HG03354 (cell line): ENCODE measurements at regions not wholly inside any gene's neighbourhood (a gene's known extent, or its start where the extent isn't known, plus 50 kb on each side); places are given as distances from the start of the nearest gene placed in this dataset.

Experiments
- ATAC-seq: cut with Tn5 transposase; IDR thresholded peaks from one replicate; pipeline ENCODE4 v1.9.1; 2021; ENCODE audit warnings: mild to moderate bottlenecking; ENCODE audit not compliant: unreplicated experiment, poor library complexity, severe bottlenecking

DNA sequence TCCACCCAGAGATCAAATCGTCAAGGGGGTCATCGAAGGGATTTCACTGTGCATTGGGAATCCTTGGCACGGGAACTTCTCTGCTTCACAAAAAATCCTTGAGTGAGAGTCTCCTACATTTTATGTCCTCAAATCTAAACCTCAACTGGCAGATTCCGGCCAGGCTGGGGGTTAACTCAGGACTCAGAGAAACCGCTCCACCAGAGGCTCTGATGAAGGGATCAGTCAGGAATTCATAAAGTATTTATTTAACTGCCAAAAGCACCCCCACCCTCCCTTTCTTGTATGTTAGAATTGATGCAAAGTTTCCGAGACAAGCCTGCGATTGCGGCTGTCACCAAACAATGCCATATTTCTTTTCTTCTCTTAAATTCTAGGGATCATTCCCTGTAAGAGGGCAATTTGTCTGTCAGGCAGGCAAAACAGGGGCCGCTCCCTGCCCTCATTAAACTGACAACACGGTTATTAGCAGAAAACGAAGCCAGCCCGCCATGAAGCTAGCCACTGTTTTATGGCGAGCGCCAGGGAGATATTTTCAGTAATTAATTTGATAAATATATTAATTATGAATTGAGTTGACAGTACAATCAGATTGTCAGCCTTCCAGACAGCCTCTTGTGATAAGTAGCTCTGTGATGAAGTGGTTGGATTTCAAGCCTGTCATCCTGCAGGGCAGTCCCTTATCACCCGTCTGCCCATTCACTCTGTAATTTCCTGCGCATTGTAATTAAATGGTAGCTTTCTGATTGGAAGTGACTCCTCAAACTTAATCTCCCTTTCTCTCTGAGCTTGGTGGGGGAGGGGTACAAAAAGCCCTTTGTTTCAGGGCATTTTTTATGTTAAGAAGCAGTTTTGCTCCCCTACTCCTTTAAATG lies 153.0 kb upstream of the GPR26 start:
- ATAC-seq, result no peak

DNA sequence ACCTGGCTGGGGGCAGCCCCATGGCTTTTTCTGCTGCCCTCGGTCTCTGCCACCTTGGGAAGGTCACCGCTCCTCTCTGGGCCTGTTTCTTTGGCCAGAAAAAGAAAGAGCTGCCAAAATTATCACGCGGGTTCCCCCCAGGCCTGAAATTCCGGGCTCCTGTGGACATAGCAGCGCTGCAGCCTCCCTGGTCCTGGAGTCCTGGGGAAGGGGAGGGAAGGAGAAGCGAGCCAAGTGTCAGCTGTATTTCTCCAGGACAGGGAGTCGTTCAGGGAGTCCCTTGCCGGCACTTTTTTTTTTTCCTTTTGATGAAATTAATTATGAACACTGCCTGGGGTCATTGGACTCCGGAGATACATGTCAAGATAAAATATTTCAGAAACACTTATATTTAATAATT lies 152.3 kb upstream of the GPR26 start:
- no peak for ATAC-seq

DNA sequence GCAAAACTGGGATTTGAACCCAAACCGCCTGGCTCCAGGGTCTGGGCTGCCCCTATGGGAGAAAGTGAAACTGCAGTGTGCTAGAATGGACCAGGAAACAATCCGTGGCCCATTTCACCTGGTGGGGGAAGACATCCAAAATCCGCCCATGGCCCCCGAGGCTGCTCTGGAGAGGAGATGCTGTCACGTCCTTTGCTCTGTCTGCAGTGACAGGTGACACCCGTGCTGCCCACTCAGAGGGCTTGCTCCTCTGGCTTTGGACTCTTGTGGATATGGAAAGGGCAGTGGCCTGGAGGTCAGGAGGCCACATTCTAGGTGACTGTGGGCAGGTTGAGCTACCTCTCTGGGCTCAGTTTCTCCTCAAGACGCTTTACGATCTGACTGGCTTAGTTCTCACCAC lies 151.2 kb upstream of the GPR26 start:
- no peak for ATAC-seq

DNA sequence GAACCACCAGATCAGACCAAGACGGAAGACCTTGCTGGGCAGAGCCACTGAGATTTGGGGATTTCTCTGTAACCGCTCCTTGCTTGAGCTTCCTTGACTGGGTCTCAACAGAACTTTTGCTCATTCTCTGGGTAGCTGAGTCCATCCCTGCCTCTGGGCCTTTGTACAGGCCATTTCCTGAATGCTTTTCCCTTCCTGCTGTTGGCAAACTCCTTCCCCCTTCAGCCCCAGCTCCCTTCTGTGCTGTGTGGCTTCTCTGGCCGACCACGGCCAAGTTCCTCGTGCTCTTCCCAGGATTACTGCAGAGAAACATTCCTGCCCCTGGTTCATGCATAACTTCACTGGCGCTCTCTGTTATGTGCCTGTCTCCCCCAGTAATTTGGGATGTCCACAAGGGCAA lies 150.5 kb upstream of the GPR26 start:
- ATAC-seq, result no peak

DNA sequence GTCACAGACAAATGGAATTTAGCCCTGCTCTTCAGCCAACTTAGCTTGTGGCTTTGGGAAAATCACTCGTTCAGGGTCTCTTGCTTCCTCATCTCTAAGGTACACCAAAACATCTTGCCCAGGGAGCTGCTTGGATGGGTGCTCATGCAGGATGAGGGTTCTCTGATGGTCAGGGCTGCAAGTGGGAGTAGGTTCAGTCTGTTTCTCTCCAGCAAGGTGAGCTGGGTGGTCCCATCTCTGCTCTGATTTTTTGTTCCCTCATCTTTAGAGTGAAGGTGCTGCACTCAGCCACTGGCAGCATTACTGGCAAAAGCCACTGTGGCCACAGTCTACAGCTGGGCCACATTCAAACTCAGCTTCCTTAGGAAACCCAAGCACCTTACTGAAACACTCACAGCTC lies 149.9 kb upstream of the GPR26 start:
- ATAC-seq, result no peak

DNA sequence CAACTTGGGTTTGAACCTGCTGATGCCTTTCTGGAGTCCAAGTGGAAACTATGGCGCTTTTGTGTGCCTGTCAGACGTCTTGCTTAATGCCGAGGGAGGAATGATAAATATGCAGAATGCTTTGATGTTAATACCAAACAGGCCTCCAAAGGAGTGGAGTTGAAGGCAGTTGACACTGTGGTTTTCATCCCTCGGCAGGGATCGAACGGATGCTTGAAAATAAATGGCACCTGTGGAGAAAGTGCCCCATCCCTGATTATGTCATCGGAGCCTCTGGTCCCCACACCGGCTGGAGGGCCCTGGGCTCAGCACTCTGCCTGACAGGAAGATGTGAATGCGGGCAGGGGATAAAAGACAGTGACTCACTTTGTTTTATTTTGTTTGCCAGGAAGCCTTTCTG lies 148.7 kb upstream of the GPR26 start:
- no peak for ATAC-seq

DNA sequence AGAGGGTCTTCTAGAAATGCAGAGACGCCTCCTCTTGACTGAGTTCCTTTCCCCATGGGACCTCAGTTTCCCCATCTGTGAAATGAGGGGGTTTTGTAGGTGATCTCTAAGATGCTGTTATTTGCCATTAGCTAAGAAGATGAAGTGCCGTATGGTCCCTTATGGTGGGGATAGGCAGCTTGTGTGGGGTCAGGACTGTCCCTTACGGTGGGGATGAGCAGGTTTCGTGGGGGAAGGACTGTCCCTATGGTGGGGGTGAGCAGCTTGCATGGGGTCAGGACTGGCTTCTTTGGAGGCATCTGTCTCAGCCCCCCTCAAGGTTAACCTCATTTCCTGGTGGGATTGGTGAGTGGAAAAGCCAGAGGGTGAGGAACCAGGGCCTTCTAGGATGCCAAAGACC lies 148.3 kb upstream of the GPR26 start:
- ATAC-seq, result no peak

DNA sequence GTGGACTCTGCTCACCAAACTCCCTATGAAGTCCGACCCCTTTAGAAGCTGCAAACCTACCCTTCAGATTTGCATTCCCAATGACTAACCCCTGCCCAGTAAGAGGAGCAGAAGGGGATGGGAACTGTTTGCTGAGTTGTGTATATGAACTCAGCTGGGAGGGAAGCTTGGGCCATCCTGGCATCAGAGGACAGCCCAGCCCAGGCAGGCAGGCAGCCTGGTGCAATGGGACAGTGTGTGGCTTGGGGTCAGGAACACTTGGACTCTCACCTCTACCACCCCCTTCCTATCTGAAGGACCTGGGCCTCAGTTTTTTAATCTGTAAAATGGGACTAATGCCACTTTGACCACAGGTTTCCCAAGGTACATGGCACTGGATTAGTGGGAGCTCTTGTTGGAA lies 147.4 kb upstream of the GPR26 start:
- no peak for ATAC-seq

DNA sequence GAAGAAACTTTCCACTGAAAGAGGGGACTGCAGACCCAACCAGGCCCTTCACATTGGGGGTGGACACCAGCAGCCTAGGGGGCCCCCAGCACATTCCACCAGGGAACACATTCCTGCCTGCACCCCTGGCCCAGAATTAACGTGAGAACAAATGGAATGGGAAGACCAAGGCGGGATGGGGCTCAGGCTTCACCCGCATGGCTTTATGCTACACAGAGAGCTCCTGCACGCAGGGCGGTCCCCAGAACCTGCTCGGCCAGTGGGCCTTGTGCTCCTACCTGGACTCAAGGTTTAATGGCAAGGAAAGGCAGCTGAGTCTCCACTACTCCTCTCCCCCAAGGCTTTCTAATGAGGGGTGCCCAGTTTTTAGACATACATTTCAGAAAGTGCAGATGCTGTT lies 146.3 kb upstream of the GPR26 start:
- ATAC-seq, result no peak

DNA sequence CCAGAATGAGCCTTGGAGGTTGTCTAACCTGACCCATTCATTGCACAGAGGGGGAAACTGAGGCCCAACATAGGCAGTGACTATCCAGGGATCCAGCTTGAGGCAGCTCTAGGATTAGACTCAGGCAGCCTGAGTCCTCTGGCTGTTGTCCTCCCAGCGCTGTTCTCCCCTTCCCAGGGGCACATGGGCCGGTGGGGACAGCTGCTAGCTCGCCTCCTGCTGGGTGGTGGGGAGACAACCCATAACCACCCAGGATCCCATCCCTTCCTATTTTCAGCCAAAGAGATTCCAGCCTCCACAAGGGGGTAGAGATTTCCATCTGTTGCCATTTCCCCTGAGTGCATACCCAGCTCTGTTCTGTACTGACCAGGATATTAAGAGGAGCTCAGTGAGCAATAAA lies 145.1 kb upstream of the GPR26 start:
- ATAC-seq, result no peak

DNA sequence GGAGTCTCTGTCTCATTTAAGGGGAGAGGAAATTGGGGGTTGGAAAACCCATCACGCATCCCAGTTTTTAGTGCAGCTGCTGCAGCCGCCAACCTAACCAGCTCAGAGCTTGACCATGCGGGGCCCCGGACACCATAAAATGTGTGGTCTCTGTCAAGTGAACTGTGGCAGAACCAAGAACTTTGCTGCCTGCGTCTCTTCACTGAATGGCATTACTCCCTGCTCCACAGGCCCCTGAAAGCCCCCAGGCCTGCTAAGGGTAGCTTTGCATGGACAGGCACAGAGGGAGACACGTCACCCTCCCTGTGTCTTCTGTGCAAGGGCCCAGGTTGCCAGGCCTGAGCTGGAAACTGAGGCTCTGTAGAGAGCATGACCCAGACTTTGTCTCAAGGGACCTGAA lies 144.6 kb upstream of the GPR26 start:
- no peak for ATAC-seq

DNA sequence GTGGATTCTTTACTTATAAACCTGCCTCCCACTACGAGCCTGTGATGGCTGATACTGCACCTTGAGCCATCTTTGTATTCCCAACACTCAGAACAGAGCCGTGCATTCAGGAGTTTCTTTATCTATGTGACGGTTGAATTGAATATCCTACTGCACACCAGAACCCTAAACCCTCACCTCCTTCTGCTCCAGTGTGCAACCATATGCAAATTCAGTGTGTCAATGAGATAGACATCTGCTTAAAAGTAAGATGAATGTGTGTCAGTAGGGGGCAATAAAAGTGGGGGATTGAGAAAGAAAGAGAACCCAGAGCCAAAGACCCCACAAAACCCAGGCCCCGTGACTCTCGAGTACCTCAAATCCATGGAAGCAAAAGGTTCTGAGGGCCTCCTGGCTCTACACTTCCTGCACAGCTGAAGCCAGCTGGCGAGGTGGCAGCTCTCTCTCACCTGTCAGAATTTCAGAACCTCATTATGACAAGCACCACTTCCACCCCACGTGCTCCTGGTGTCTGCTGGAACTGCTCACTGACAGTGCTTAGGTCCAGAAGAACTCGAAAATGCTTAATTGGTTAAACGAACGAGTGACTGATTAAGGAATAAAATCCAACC lies 143.3 kb upstream of the GPR26 start:
- no peak for ATAC-seq

DNA sequence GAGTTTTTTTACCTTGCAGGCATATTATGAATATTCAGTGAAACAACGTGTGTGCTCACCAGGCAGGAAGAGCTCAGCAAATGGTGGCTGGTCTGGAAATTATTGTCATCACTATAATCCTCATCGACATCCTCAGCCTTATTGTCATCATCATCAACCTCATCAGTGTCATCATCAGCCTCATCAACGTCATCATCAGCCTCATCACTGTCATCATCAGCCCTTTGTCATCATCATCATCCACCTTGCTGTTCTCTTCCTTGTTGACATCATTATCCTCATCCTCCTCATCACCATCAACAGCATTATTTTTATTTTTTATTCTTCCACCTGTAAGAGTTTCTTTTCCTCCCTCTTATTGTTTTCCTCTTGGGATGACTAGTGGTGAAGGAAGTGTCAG lies 142.3 kb upstream of the GPR26 start:
- no peak for ATAC-seq

DNA sequence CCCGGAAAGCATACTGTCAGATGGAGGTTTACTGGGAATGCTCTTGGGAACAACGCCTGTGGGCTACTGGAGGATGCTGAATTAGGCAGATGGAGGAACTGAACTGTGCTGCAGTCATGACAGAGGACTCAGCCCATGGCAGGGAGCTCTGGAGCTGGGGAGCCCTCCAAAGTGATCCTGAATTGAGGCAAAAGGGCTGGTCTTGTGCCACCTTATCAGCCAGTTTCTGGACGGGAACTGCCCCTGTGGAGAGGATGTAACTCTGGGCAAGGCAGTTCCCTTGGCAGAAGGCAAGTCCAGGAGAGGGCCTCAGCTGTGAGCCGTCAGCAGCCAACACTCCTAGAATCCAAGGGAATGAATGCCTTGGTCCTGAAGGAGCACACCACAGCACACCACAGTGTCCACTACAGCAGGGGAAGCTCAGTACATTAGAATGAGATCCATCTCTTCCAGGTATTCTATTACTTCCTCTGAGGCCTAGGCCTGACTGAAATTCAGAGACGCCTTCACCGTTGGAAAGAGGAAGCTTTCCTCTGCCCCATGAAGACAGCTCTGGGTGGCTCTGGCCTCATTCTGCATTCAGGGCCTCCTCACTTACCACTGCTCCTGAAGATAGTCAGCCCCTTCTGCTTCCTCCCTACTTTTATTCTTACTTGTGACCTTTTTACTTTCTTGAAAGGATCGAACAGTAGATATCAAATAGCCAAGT lies 139.6 kb upstream of the GPR26 start:
- no peak for ATAC-seq

DNA sequence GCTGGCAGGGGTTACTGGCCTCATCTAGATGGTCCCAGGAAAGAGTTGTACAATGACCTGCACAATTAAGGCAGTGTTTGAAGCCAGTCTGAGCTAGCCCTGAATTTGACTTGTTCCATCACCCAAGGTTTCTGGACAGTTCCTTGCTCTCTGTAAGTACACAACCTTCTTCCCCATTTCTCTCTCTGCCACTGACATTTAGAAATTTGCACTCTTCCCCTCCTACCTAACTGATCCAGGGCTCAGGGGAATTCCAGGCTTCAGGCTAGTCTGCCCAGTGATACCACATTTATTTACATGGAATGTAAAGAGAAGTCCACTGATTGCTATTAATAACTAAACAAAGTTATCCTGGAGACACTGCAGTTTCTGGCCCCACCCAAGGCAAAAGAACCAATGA lies 139.0 kb upstream of the GPR26 start:
- ATAC-seq, result no peak

DNA sequence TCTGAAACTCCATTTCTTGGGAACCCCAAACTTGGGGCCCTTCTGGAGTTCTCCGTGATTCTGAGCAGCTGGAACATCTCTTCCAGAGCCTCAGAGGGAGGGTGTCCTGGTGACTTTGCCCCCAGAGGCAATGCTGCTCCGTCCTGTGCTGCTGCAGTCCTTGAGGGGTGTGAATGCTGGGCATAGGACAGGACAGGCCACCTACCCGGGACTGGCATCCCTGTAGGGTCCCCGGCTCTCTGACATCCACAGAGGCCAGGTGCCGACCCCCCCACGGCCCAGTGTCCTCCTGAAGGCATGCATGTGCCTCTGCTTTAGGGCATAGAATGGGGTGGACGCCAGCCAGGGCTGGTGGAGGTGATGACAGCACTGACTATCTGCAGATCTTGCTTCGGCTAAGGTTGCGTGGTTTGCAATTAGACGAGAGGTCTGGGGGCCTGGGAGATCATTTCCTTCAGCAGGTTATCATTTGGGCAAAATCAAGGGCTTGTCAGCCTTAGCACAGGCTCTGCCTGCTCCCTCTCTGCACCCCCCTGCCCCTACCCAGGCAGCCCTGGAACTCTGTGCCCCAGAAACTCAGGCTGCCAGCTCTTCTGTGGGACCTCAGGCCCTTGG lies 136.9 kb upstream of the GPR26 start:
- no peak for ATAC-seq

DNA sequence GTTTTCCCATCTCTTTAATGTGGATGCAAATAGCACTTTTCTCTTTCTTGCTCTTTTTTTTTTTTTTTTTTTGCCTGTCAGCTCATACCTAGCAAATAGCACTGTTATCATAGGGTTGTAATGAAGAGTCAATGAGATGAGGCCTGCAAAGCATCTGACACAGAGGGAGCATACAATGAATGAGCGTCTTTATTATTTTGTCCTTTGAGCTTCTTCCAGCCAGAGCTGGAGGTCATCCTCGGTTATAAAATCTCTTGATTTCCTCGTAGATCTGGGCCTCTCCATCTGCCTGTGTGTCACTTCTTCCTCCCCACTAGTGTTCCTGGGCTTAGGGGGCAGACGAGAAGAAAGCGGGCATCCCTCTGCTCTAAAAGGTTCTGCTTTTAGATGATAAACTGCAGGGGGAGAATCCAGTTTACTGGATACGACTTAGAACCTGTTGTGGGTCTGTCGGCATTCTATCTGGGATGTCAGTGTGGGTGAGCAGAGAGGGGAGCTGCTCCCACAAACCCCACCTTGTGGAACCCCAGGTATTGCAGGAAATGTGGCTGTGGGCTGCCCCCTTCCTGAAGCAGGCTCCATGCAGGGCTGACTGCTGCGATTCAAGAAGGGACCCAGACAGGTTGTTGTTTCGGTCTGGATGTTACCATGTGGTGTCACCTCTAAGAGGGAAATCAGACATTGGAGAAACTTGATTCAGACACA lies 135.8 kb upstream of the GPR26 start:
- no peak for ATAC-seq

DNA sequence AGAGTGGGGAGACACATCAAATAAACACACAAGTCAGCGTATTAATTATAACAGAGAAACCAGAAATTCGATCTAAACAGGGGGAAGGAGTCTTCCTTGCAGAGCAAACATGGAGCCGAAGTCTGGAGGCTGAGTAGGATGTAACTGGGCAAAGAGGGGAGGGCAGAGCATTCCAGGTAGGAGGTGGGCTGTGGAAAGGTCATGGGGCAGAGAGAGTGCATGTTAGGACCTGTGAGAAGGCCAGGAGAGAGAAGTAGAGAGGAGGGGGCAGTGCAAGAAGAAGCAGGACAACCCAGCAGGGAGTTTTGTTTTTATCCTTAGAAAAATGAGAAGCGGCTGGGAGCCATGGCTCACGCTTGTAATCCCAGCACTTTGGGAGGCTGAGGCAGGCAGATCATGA lies 130.8 kb upstream of the GPR26 start:
- ATAC-seq, result no peak

DNA sequence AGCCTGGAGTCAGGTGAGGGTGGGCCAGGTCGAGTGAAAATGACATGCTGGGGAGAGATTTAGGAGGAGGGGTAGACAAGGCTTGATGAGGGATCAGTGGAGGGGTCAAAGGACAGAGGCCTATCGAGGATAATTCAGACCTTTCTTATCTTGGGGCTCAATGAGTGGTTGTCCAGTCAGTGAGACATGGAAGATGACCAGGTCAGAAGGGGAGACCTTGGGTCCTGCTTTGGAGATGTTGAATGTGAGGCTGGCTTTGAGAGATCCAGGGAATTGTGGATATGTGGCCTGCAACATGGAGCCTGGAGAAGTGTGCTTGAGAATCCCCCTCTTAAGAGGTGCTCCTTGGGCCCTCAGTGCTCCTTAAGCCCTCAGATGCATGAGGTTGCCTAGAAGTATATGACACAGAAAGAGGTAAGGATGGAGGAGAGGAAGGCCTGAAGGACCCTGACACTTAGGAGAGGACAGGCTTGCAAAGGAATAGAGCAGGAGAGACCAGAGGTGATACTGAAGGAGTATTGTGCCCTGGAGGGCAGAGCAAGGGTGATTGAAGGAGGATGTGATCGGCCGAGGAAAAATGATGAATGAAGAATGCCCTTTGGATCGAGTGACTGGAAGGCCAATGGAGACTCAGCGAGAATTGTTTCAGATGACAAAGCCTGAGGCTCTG lies 129.8 kb upstream of the GPR26 start:
- ATAC-seq, result no peak
